ENCODE measurements at regions not wholly inside any gene's neighbourhood (a gene's known extent, or its start where the extent isn't known, plus 50 kb on each side); places are given as distances from the start of the nearest gene placed in this dataset.
A peak's percentile ranks its signal among the peaks of the same experiment; 100 is the strongest.

DNA sequence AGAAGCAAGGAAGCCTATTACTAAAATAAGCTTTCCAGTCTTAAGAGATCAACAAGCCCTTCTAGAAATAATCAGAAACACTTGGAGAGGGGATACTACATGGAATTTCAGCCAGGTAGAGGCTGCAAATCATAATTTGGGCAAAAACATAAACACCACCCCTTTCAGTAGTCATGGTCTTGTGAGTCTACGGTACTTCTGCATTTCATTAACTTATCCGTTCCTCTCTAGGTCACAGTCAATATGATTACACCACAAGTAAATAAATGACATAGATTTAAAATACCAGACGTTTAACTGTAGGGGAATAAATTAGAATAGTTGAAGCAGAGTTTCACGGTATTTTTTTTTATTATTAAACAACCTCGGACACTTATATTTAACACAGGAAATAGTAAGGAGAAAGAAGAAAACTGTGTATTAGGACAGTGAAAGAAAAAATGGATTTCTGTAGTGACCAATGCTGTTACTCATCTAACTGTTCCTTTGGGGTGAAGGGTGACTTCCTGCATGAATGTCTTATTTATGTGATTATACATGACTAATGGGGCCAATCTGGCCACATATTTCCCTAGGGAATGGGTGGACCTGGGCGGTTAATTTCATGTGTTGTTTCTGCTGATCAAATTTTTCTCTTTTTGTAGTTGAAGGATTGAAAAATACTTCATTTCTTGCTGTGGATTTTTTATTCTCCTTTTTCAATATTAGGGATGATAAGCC is 456.6 kb upstream of the UBE2E3 start:
- TF ChIP-seq, protein P1, sequence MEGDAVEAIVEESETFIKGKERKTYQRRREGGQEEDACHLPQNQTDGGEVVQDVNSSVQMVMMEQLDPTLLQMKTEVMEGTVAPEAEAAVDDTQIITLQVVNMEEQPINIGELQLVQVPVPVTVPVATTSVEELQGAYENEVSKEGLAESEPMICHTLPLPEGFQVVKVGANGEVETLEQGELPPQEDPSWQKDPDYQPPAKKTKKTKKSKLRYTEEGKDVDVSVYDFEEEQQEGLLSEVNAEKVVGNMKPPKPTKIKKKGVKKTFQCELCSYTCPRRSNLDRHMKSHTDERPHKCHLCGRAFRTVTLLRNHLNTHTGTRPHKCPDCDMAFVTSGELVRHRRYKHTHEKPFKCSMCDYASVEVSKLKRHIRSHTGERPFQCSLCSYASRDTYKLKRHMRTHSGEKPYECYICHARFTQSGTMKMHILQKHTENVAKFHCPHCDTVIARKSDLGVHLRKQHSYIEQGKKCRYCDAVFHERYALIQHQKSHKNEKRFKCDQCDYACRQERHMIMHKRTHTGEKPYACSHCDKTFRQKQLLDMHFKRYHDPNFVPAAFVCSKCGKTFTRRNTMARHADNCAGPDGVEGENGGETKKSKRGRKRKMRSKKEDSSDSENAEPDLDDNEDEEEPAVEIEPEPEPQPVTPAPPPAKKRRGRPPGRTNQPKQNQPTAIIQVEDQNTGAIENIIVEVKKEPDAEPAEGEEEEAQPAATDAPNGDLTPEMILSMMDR (IDR thresholded peaks at IDR 0.05; ENCODE audit: low read depth, low read length): no peak
- DNase-seq (ENCODE audit: low read depth, low spot score): peak; percentile 88
- no peak overlapping the region for H3K4me3 ChIP-seq (ENCODE audit: low read depth, low read length)
- in situ Hi-C loops (cut with HindIII; ENCODE audit: low sequenced_read_pairs): no loop called here

DNA sequence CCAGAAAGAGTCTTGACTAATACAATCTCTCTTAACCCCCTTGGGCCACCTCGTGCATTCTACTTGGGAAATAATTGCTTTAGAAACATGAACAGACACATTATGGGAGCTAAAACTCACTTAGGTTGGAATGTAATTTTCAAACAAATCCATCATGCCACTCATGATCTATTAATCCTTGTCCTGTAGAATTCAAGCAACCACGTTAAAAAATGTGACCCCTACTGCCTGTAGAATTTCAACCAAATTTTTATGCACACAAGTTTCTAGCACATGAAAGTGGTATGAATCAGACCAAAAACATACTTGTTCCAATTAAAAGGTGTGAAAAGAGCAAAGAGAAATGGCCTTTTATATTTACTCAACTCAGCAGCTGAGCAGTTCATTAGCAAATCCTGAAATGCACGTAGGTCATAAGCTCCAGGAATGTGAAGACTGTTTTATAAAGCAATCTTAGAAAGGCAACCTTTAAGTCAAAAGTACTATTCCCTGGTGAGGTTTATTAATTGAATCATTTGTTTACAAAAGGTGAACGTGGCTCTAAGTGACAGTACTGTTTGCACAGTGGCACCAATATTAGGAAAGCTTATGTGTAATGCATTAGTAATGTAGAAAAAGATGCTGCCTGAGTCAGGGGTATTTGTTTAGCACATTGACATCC is 459.4 kb upstream of the UBE2E3 start:
- in situ Hi-C loops (cut with HindIII; ENCODE audit: low sequenced_read_pairs): no loop called here
- peak; percentile 17 for DNase-seq (ENCODE audit: low read depth, low spot score)
- TF ChIP-seq, protein P1 (IDR thresholded peaks at IDR 0.05; ENCODE audit: low read depth, low read length): no peak
- no peak overlapping the region for H3K4me3 ChIP-seq (ENCODE audit: low read depth, low read length)

DNA sequence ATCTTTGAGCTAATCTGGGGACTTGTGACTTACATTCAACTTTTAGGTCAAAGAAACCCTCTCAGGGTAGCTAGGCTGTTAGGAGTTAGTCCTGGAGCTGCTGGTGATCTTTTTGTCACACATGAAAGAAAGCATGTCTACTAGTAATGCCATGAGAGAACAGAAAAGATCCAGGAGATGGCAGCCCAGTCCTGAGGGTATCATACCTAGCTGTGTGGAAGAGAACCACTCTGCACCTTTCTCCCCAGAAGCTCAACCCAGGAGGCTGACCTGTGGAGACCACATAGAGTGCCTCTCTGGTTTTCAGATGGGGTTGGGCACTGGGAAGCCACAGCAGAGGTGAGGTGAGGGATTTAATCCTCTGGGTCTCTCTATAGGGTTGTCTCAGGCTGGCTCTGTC is 460.2 kb upstream of the UBE2E3 start:
- DNase-seq (ENCODE audit: low read depth, low spot score): peak; percentile 23
- TF ChIP-seq, protein P1 (IDR thresholded peaks at IDR 0.05; ENCODE audit: low read depth, low read length): no peak

DNA sequence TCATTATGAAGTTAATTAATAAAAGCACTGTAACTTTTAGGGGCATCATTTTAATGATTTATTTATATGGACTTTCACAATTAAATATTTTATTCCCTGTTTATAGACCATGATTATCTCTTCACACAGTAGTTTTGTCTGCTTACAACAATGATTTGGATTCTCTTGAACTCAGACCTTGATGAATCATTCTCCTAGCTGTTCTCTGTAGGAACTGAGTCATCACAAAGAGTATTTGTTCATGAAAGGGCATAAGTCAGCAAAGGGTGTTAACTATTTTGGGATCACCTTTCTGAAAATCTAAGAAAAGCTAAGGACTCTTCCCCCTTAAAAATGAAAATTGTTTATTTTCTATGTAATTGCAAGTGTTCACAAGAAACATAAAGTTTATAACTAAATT is 461.1 kb upstream of the UBE2E3 start:
- no peak overlapping the region for H3K4me3 ChIP-seq (ENCODE audit: low read depth, low read length)
- peak; percentile 51 for DNase-seq (ENCODE audit: low read depth, low spot score)
- TF ChIP-seq, protein P1 (IDR thresholded peaks at IDR 0.05; ENCODE audit: low read depth, low read length): no peak
- in situ Hi-C loops (cut with HindIII; ENCODE audit: low sequenced_read_pairs): no loop called here

More for the DNA sequence above, 460.2 kb upstream of the UBE2E3 start:
- no peak overlapping the region for H3K4me3 ChIP-seq (ENCODE audit: low read depth, low read length)
- in situ Hi-C loops (cut with HindIII; ENCODE audit: low sequenced_read_pairs): no loop called here

DNA sequence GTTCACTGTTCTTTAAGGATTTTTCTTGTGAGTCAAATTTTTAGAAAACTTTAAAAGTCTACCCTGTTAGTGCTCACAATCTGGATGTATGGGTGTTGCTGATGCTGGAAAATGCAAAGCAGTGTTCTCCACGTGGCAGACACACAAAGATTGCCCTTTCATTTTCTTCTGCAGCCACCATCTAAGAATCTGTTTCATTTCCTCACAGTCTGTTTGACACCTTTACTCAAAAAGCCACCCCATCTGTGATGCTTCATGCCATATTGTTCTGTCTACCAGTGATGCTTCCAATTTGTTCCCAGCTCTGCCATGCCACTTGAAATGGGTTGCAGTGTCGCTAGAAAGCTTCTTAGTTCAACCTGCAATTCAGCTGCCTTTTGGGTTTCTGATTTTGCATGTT is 464.2 kb upstream of the UBE2E3 start:
- H3K4me3 ChIP-seq (ENCODE audit: low read depth, low read length): no peak overlapping the region
- TF ChIP-seq, protein P1 (IDR thresholded peaks at IDR 0.05; ENCODE audit: low read depth, low read length): no peak
- no peak for DNase-seq (ENCODE audit: low read depth, low spot score)
- in situ Hi-C loops (cut with HindIII; ENCODE audit: low sequenced_read_pairs): no loop called here

DNA sequence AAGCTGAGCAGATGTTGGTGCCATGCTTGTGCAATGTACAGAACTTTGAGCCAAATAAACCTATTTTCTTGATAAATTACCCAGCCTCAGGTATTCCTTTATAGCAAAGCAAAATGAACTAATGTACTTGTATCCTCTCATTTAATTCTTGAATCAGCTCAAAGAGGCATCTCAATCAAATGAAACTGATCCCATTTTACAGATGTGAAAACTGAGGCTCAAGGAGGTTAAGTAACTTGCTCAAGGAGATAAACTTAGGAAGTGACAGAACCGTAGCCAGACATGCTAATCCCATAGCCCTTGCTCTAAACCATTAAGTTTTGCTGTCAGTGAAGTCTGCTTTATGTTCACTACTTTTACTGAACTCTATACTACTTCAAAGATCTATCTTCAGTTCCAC is 467.0 kb upstream of the UBE2E3 start:
- no peak for DNase-seq (ENCODE audit: low read depth, low spot score)
- TF ChIP-seq, protein P1 (IDR thresholded peaks at IDR 0.05; ENCODE audit: low read depth, low read length): no peak
- no peak overlapping the region for H3K4me3 ChIP-seq (ENCODE audit: low read depth, low read length)
- in situ Hi-C loops (cut with HindIII; ENCODE audit: low sequenced_read_pairs): no loop called here

Data from astrocyte of the spinal cord (primary cell).